ACC112 (cell line): ENCODE measurements at regions not wholly inside any gene's neighbourhood (a gene's known extent, or its start where the extent isn't known, plus 50 kb on each side); places are given as distances from the start of the nearest gene placed in this dataset.
"Not testable (repeated sequence)": the region's sequence is repeated elsewhere in the genome, so short reads cannot be mapped to it uniquely, and the experiment has no call there.

Experiments used
- H2AFZ ChIP-seq: fragments of 200-600 bp; sonication (generic); one replicate; pipeline ENCODE4 v1.6.0; 2017; ENCODE audit warnings: antibody characterized with exemption, low read length; ENCODE audit not compliant: unreplicated experiment
- H3K27ac ChIP-seq: fragments of 200-600 bp; sonication (generic); 2 replicates; pipeline ENCODE4 v1.5.1; 2014; ENCODE audit warnings: low read depth, mild to moderate bottlenecking, antibody characterized with exemption, low read length, moderate library complexity
- H3K27me3 ChIP-seq: fragments of 200-600 bp; sonication (generic); 2 replicates; pipeline ENCODE4 v1.6.1; 2014; ENCODE audit warnings: mild to moderate bottlenecking, antibody characterized with exemption, low read length, moderate library complexity, mixed read lengths; ENCODE audit not compliant: insufficient read depth
- H3K36me3 ChIP-seq: fragments of 200-600 bp; sonication (generic); 2 replicates; pipeline ENCODE4 v1.6.1; 2016; ENCODE audit warnings: mild to moderate bottlenecking, antibody characterized with exemption, low read length, moderate library complexity, mixed read lengths; ENCODE audit not compliant: insufficient read depth
- H3K4me1 ChIP-seq: fragments of 200-600 bp; sonication (generic); one replicate; pipeline ENCODE4 v1.6.1; 2016; ENCODE audit warnings: low read length, mixed read lengths; ENCODE audit not compliant: insufficient read depth, unreplicated experiment, control insufficient read depth
- H3K4me3 ChIP-seq: fragments of 200-600 bp; sonication (generic); 2 replicates; pipeline ENCODE4 v1.5.1; 2014; ENCODE audit warnings: mild to moderate bottlenecking, low read depth, low read length
- H3K79me2 ChIP-seq: fragments of 200-600 bp; sonication (generic); one replicate; pipeline ENCODE4 v1.6.0; 2016; ENCODE audit warnings: low read length; ENCODE audit not compliant: control insufficient read depth, unreplicated experiment, insufficient read depth

- Histone ChIP-seq H3K4me3 (no peak overlapping the region), H3K27me3 (no peaks in the 10 kb centered on the region), H3K36me3 (no peaks in the 10 kb centered on the region), H3K4me1 (peaks cover 10% of the 10 kb centered on the region), H3K79me2 (no peaks in the 10 kb centered on the region), H3K27ac (no peak overlapping the region), H2AFZ (no peak overlapping the region)
These were observed 908.0 kb upstream of the ROBO1 start for GRCh38 chr3:80675790-80676189.

GRCh38 chr3:80668600-80669294, 900.9 kb upstream of the ROBO1 start:
- no peaks in the 10 kb centered on the region for H3K27me3 ChIP-seq
- H3K4me1 ChIP-seq, result no peaks in the 10 kb centered on the region
- H3K36me3 ChIP-seq, result no peaks in the 10 kb centered on the region
- no peak overlapping the region for H2AFZ ChIP-seq
- no peak overlapping the region for H3K27ac ChIP-seq
- no peaks in the 10 kb centered on the region for H3K79me2 ChIP-seq
- no peak overlapping the region for H3K4me3 ChIP-seq

- Histone ChIP-seq H3K4me3 (no peak overlapping the region), H3K4me1 (no peaks in the 10 kb centered on the region), H2AFZ (no peak overlapping the region), H3K27me3 (no peaks in the 10 kb centered on the region), H3K79me2 (no peaks in the 10 kb centered on the region), H3K36me3 (no peaks in the 10 kb centered on the region), H3K27ac (no peak overlapping the region)
These were observed 900.3 kb upstream of the ROBO1 start for GRCh38 chr3:80668100-80668499.

- Histone ChIP-seq H3K36me3 (no peaks in the 10 kb centered on the region), H3K27me3 (no peaks in the 10 kb centered on the region), H3K4me3 (no peak overlapping the region), H3K79me2 (no peaks in the 10 kb centered on the region), H3K27ac (no peak overlapping the region), H3K4me1 (no peaks in the 10 kb centered on the region), H2AFZ (peak overlapping the region; percentile 20)
These were observed 895.6 kb upstream of the ROBO1 start for GRCh38 chr3:80663426-80663825.

GRCh38 chr3:80655216-80655615, 887.4 kb upstream of the ROBO1 start:
- H3K27ac ChIP-seq, result no peak overlapping the region
- H3K79me2 ChIP-seq, result no peaks in the 10 kb centered on the region
- no peaks in the 10 kb centered on the region for H3K36me3 ChIP-seq
- H3K4me1 ChIP-seq, result no peaks in the 10 kb centered on the region
- H3K27me3 ChIP-seq, result no peaks in the 10 kb centered on the region
- no peak overlapping the region for H3K4me3 ChIP-seq
- H2AFZ ChIP-seq, result no peak overlapping the region

- Histone ChIP-seq H3K27me3 (no peaks in the 10 kb centered on the region), H3K4me1 (no peaks in the 10 kb centered on the region), H3K79me2 (no peaks in the 10 kb centered on the region), H3K27ac (no peak overlapping the region), H2AFZ (no peak overlapping the region), H3K36me3 (no peaks in the 10 kb centered on the region), H3K4me3 (no peak overlapping the region)
These were observed 881.4 kb upstream of the ROBO1 start for GRCh38 chr3:80649170-80649569.

GRCh38 chr3:80643421-80643820, 875.6 kb upstream of the ROBO1 start:
- Histone ChIP-seq H2AFZ (no peak overlapping the region), H3K27ac (no peak overlapping the region), H3K27me3 (no peaks in the 10 kb centered on the region), H3K4me1 (no peaks in the 10 kb centered on the region), H3K79me2 (no peaks in the 10 kb centered on the region), H3K4me3 (no peak overlapping the region), H3K36me3 (no peaks in the 10 kb centered on the region)

GRCh38 chr3:80618295-80619256, 850.8 kb upstream of the ROBO1 start:
- Histone ChIP-seq H3K4me1 (no peaks in the 10 kb centered on the region), H3K27ac (no peak overlapping the region), H3K36me3 (no peaks in the 10 kb centered on the region), H3K27me3 (no peaks in the 10 kb centered on the region), H2AFZ (no peak overlapping the region), H3K79me2 (no peaks in the 10 kb centered on the region), H3K4me3 (no peak overlapping the region)

GRCh38 chr3:80612366-80612765, 844.6 kb upstream of the ROBO1 start:
- Histone ChIP-seq H3K79me2 (no peaks in the 10 kb centered on the region), H3K4me3 (no peak overlapping the region), H3K36me3 (no peaks in the 10 kb centered on the region), H3K27me3 (no peaks in the 10 kb centered on the region), H3K4me1 (no peaks in the 10 kb centered on the region), H2AFZ (peak overlapping the region; percentile 42), H3K27ac (no peak overlapping the region)

- H3K27ac ChIP-seq, H3K27me3 ChIP-seq, H3K36me3 ChIP-seq, H3K4me1 ChIP-seq, H2AFZ ChIP-seq, H3K79me2 ChIP-seq, H3K4me3 ChIP-seq: not testable (repeated sequence)
These were observed 840.3 kb upstream of the ROBO1 start for GRCh38 chr3:80608072-80608471.

- H3K36me3 ChIP-seq, result no peaks in the 10 kb centered on the region
These were observed 838.3 kb upstream of the ROBO1 start for GRCh38 chr3:80606073-80606472.

More at GRCh38 chr3:80606073-80606472, 838.3 kb upstream of the ROBO1 start:
- Histone ChIP-seq H3K4me3 (no peak overlapping the region), H2AFZ (no peak overlapping the region), H3K27ac (no peak overlapping the region), H3K27me3 (no peaks in the 10 kb centered on the region), H3K79me2 (no peaks in the 10 kb centered on the region), H3K4me1 (no peaks in the 10 kb centered on the region)
